Rectal smooth muscle tissue (tissue), 1 donor: ENCODE measurements at regions not wholly inside any gene's neighbourhood (a gene's known extent, or its start where the extent isn't known, plus 50 kb on each side); places are given as distances from the start of the nearest gene placed in this dataset.
"Not testable (repeated sequence)": the region's sequence is repeated elsewhere in the genome, so short reads cannot be mapped to it uniquely, and the experiment has no call there.

Experiments
- H3K27ac ChIP-seq: one replicate; pipeline ENCODE4 v1.7.0; 2013; ENCODE audit warnings: low read depth, low read length, inconsistent platforms
- H3K27me3 ChIP-seq: one replicate; pipeline ENCODE4 v1.7.0; 2013; ENCODE audit warnings: low read length; ENCODE audit not compliant: control insufficient read depth, insufficient read depth
- H3K36me3 ChIP-seq: one replicate; pipeline ENCODE4 v1.7.0; 2013; ENCODE audit warnings: low read length; ENCODE audit not compliant: control insufficient read depth, insufficient read depth
- H3K4me1 ChIP-seq: one replicate; pipeline ENCODE4 v1.7.0; 2013; ENCODE audit warnings: low read length; ENCODE audit not compliant: control insufficient read depth, insufficient read depth
- H3K4me3 ChIP-seq: one replicate; pipeline ENCODE4 v1.7.0; 2013; ENCODE audit warnings: low read length
- H3K9ac ChIP-seq: one replicate; pipeline ENCODE4 v1.7.0; 2013; ENCODE audit warnings: low read length

GRCh38 chr3:8286749-8287148 is 214.9 kb upstream of the LMCD1 start:
- H3K27ac ChIP-seq = no peak overlapping the region
- H3K9ac ChIP-seq = no peak overlapping the region
- no peaks in the 10 kb centered on the region for H3K36me3 ChIP-seq
- H3K4me3 ChIP-seq = no peak overlapping the region
- no peaks in the 10 kb centered on the region for H3K27me3 ChIP-seq
- no peaks in the 10 kb centered on the region for H3K4me1 ChIP-seq

DNA sequence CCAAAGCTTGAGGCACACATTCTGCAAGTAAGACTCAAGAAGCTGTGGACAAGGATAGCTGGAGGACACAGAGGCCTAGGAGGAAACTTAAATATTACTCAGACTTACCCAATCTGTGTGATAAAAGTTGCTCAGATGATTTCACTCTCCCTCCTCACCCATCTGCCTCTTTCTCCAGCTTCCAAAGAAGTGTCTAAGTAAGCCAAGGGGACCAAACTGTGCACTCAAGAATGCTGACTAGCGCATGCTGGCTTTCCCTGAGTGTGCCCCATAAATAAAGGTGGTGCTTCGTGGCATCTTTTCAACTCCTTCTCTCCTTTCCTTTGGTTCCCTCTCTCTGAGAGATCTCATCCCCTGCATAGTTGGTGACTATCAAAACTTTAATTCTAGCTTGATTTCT is 211.0 kb upstream of the LMCD1 start:
- no peaks in the 10 kb centered on the region for H3K27me3 ChIP-seq
- H3K27ac ChIP-seq = no peak overlapping the region
- no peaks in the 10 kb centered on the region for H3K36me3 ChIP-seq
- H3K9ac ChIP-seq = no peak overlapping the region
- H3K4me3 ChIP-seq = no peak overlapping the region
- no peaks in the 10 kb centered on the region for H3K4me1 ChIP-seq

- no peaks in the 10 kb centered on the region for H3K4me1 ChIP-seq
- no peaks in the 10 kb centered on the region for H3K36me3 ChIP-seq
- H3K27me3 ChIP-seq = no peaks in the 10 kb centered on the region
These were observed 205.2 kb upstream of the LMCD1 start for GRCh38 chr3:8296461-8296860.

DNA sequence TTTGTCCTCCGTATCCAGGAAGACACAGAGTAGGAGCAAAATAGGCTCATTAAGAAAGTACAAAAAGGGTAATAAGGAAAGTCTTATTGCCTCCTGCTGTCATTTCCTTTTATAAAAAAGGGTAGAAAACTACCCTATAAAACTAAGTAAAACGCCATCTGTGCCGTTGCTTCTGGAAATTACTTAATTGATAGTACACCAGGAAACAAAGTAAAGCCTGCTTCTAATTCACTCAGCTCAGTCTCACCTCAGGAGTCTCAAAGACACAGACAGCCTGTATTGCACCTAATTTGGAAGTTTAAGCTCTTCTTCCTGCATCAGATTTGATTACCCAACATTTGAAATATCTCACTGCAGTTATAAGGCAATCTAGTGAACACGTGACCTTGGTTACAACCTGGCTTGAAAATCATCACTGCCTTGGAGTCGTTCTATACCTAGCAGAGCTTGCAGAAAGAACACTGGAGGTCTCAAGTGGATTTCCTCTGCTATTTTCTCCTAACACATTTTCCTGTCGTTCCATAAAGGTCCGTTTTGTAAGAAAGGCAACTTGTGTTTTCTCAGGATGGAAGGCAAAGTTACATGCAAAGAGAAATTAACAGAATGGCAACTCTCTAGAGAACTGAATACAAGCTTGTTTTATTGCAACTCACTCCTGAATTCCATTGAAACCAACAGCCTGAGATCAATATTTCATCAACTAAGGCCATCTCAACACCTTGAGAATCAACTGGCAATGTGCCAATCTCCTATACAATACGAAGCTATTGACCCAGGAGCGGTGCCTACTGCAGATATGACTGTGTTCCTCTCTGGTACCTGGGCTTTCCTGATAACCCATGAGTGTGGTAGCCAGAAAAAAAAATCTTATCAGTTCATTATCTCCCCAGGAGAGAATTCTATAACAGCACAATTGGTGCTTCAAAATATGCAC is 203.3 kb upstream of the LMCD1 start:
- H3K36me3 ChIP-seq = no peaks in the 10 kb centered on the region
- H3K9ac ChIP-seq = no peak overlapping the region
- no peak overlapping the region for H3K27ac ChIP-seq
- no peaks in the 10 kb centered on the region for H3K4me1 ChIP-seq
- no peak overlapping the region for H3K4me3 ChIP-seq
- H3K27me3 ChIP-seq = no peaks in the 10 kb centered on the region

More at GRCh38 chr3:8296461-8296860, 205.2 kb upstream of the LMCD1 start:
- Histone ChIP-seq H3K27ac (no peak overlapping the region), H3K9ac (no peak overlapping the region), H3K4me3 (no peak overlapping the region)

- no peak overlapping the region for H3K9ac ChIP-seq
- no peak overlapping the region for H3K4me3 ChIP-seq
- H3K4me1 ChIP-seq = no peaks in the 10 kb centered on the region
- no peaks in the 10 kb centered on the region for H3K36me3 ChIP-seq
- no peak overlapping the region for H3K27ac ChIP-seq
- H3K27me3 ChIP-seq = no peaks in the 10 kb centered on the region
These were observed 199.5 kb upstream of the LMCD1 start for GRCh38 chr3:8301977-8302735.

DNA sequence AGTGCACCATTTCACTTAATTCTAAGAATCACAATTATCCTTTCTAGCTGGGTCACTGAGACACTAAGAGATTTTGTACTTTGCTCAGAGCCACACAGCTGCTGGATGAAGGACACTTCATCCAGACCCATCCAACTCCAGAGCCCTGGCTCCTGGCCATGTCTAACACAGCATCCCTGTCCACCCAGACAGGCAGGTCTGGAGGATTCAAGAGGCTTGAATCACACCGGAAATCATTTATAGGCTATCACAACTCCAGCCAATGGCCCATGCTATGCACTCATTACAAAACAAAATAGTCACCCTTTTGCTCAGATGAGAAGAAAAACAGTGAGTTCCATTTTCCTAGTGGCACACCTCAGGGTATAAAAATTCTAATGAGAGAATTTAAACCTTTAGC is 198.2 kb upstream of the LMCD1 start:
- no peaks in the 10 kb centered on the region for H3K27me3 ChIP-seq
- no peak overlapping the region for H3K4me3 ChIP-seq
- H3K9ac ChIP-seq = no peak overlapping the region
- H3K36me3 ChIP-seq = no peaks in the 10 kb centered on the region
- H3K27ac ChIP-seq = no peak overlapping the region
- H3K4me1 ChIP-seq = no peaks in the 10 kb centered on the region

- Histone ChIP-seq H3K4me1 (no peaks in the 10 kb centered on the region), H3K27me3 (no peaks in the 10 kb centered on the region), H3K4me3 (no peak overlapping the region), H3K9ac (no peak overlapping the region), H3K36me3 (no peaks in the 10 kb centered on the region), H3K27ac (no peak overlapping the region)
These were observed 196.3 kb upstream of the LMCD1 start for GRCh38 chr3:8305371-8305770.

DNA sequence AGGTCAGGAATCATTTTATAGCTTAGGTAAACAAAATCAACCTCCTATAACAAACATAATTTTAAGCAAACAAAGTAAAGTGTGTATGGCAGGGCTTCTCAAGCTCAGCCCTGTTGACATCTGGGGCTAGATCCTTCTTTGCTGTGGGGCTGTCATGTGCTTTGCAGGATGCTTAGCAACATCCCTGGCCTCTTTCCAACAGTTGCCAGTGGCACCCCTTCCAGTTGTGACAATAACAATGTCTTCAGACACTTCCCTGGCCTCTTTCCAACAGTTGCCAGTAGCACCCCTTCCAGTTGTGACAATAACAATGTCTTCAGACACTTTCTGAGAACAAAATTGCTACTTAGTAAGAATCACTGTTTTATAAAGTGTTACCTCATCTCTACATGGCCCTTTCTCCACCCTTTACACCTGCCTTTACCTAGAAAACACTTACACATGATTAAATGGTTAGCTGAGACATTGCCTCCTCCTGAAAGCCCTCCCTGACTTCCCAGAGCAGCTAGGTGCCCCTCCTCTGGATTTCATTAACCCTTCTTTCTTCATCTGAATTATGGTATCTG is 194.0 kb upstream of the LMCD1 start:
- H3K9ac ChIP-seq = no peak overlapping the region
- no peak overlapping the region for H3K27ac ChIP-seq
- H3K4me1 ChIP-seq = no peaks in the 10 kb centered on the region
- H3K36me3 ChIP-seq = no peaks in the 10 kb centered on the region
- H3K27me3 ChIP-seq = no peaks in the 10 kb centered on the region
- no peak overlapping the region for H3K4me3 ChIP-seq

DNA sequence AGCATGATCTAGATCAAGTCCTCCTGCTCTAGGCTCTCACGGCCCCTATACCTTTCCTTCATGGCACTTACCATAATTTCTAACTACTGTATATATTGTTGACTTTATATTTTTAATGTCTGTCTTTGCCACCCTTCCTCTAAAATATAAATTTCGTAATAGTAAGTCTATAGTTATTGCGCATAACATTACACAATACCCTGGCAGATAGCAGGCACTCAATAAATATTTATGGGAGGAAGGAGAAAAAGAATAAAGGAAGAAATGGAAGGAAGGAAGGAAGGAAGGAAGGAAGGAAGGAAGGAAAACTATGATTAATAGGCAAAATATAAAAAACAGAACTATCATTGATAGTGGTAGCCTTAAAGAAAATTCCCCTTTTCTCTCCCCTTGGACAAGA is 190.3 kb upstream of the LMCD1 start:
- Histone ChIP-seq H3K27me3 (no peaks in the 10 kb centered on the region), H3K9ac (no peak overlapping the region), H3K36me3 (no peaks in the 10 kb centered on the region), H3K4me3 (no peak overlapping the region), H3K27ac (no peak overlapping the region), H3K4me1 (no peaks in the 10 kb centered on the region)

- Histone ChIP-seq H3K4me3 (no peak overlapping the region), H3K27ac (no peak overlapping the region), H3K36me3 (no peaks in the 10 kb centered on the region), H3K9ac (no peak overlapping the region), H3K4me1 (no peaks in the 10 kb centered on the region), H3K27me3 (no peaks in the 10 kb centered on the region)
These were observed 188.9 kb upstream of the LMCD1 start for GRCh38 chr3:8312685-8313084.

GRCh38 chr3:8313560-8314267 is 187.9 kb upstream of the LMCD1 start:
- Histone ChIP-seq H3K9ac (no peak overlapping the region), H3K4me3 (no peak overlapping the region), H3K4me1 (no peaks in the 10 kb centered on the region), H3K36me3 (no peaks in the 10 kb centered on the region), H3K27ac (no peak overlapping the region), H3K27me3 (no peaks in the 10 kb centered on the region)

GRCh38 chr3:8315526-8315925 is 186.1 kb upstream of the LMCD1 start:
- not testable (repeated sequence) for H3K27me3 ChIP-seq, H3K4me3 ChIP-seq, H3K36me3 ChIP-seq, H3K9ac ChIP-seq, H3K27ac ChIP-seq, H3K4me1 ChIP-seq
